HG03457 (cell line): ENCODE measurements at regions not wholly inside any gene's neighbourhood (a gene's known extent, or its start where the extent isn't known, plus 50 kb on each side); places are given as distances from the start of the nearest gene placed in this dataset.

Source experiments
- ATAC-seq: cut with Tn5 transposase; IDR thresholded peaks from one replicate; pipeline ENCODE4 v1.9.1; 2021; ENCODE audit warnings: moderate number of reproducible peaks; ENCODE audit not compliant: unreplicated experiment

DNA sequence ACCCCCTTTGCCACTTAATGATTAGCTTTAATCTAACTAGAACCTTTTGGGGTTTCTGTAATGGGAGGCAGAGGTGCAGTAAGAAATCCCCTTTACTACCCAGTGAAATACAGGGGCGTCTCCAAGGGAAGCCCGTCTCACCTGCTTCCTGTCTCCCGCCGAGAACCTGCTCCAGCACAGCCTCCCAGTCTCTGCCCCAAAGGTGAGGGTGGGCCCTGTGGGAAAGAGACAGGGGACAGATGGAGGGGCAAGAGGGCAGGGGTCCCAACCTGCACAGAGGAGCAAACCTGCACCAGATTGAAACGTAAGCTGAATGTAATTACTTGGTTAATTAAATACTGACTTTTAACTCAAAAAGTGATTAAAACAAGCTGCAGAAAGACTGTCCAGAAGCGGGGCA lies 474.2 kb upstream of the SULF2 start:
- ATAC-seq = no peak

- ATAC-seq = no peak
Observed at GRCh38 chr20:48257833-48258232, 472.6 kb upstream of the SULF2 start.

DNA sequence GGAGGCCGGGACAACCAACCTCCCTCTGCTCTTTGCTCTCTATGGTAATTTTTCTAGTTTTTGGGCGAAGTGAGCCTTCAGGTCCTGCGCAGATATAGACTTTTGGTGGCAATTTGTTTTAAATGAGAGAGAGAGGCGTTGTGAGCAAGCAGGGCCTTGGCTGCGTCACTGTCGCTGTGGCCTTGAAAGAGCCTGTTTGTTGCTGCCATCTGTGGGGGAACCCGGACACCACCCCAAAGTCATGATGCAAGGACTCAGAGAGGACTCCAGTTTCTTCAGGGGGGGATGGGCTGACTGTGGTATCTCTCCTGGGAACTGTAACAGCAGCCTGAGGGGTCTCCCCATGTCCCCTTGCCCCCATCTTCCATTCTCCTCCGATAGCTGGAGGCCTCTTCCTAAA lies 462.7 kb upstream of the SULF2 start:
- no peak for ATAC-seq

DNA sequence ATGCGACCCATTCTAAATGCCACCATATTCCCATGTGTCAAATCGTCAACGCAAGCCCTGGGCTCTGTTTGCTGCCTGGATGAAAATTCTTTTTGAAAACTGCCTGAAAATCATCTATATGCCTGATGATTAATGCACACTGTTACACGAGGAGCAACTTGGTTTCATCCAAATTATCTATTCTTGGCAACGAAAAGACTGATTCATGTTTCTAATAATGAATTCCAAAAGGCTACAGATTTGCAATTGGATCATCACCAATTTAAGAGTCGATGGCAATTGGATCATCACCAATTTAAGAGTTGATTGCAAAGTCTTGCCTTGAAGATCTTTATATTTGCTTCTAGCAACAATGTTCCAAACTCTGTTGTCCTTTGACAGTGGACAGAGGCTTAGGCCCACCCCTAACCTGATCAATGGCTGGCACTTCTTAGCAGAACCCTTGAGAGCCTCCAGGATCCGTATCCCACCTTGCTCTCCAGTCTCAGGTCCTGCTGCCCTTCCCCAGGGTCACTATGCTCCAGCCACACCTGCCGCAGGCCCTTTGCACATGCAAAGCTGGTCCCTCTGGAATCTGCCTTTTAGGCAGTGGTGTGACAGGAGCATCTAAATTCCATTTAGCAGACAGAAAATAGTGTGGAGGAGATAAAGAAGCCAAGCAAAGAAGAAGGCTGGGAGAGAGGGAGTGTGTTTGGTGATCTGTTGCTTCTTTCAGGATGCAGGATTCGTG lies 460.9 kb upstream of the SULF2 start:
- no peak for ATAC-seq

- no peak for ATAC-seq
Observed at GRCh38 chr20:48242623-48243022, 457.3 kb upstream of the SULF2 start.

DNA sequence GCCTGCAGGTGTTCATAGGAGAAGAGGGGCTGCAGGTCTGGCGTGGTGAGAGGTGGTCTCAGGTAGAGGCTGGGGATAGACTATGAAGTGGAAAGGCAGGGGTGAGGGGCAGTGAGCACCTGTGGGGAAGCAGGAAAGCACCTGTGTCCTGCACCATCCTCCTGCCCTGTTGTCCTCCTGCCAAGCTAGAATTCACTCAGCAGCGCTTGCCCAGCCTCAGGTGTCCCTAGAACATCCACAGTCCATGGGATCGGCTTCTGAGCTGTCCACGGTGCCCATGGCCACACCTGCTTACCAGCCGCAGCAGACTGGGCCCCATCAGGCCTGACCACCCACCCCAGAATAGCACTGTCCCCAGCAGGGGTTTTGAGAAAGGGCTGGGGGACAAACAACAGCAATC lies 456.2 kb upstream of the SULF2 start:
- ATAC-seq = no peak

- ATAC-seq = no peak
Observed at GRCh38 chr20:48238781-48239180, 453.5 kb upstream of the SULF2 start.

- ATAC-seq = no peak
Observed at GRCh38 chr20:48238326-48238725, 453.0 kb upstream of the SULF2 start.

DNA sequence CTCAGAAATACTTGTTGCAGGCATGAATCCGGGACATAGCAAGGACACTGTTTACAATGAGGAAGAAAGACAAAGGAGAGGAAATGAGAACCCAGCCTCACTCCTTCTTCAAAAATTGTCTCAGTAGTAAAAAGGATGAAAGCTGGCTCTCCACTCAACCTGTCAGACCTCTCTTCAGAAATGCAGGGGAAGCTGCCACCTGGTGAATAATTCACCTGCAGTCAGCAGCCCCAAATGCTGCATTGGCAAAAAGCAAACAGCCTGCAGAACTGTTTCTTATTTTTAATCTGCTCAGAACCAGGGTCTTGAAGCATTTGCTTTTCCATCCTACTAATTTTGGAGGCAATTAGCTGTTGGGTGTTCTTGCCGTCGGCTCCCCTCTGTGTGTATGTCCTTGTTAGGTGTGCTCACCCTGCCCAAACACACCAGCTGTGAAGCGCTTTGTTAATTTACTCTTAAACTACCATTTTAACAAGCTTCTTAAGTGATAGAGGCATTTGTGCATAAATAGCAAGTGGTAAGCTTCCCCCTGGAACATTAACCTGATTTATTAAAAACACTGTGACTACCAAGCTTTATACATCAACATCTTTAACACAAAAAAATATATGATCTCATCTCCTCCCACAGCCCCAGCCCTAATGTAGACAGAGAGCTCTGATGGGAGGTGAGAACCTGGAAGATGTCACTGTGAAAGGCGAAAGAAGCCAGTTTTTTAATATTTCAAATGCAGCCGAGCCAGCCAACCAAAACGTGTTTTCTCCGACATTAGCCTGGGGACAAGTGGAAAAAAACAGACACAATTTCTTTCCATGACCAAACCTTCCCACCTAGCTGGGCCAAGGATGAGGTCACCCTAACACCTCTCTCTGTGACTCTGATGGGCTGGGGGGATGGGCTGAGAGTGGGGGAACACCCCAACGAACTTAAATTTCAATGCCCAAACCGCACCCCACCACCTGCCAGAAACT lies 451.0 kb upstream of the SULF2 start:
- ATAC-seq = no peak

DNA sequence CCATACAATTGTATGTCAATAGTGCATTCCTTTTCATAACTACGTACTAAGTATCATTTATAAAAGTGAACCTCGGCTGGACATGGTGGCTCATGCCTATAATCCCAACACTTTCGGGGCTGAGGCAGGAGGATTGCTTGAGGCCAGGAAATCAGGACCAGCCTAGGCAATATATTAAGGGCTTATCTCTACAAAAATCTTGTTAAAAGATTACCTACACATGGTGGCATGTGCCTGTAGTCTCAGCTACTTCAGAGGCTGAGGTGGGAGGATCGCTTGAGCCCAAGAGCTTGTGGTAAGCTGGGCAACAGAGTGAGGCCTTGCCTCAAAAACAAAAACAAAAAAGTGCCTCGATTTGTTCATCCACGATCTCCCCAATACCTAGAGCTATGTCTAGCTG lies 449.7 kb upstream of the SULF2 start:
- no peak for ATAC-seq

- no peak for ATAC-seq
Observed at GRCh38 chr20:48231253-48231930, 446.1 kb upstream of the SULF2 start.

DNA sequence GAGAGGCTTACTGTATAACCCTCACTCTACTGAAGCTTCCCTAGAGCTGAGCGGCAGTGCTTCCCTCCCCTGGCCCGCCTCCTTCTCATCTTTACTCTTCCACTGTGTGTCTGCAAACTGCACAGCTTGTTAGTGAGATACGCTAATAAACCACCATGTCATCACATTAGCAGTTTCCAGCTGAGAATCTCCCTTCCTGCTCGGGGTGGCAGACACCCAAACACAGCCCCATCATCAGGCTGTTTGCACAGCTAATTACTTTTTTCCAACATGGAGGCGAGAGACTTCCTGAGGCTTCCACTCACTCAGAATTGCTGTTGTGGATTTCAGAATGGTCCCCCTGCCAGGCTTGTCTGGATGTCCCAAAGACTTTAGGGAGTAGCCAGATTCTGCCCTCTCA lies 444.9 kb upstream of the SULF2 start:
- no peak for ATAC-seq

DNA sequence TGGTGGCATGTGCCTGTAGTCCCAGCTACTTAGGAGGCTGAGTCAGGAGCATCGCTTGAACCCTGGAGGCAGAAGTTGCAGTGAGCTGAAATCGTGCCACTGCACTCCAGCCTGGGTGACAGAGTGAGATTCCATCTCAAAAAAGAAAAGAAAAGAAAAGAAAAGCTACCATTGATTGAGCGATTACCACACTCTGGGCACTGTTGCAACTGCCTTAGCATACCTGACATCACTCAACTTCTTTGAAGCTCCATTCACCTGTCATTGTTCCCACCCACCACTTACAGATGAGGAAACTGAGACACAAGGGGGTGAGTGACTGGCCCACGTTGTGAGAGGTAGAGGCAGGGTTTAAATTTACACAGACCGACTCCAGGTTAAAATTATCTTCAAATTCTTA lies 442.1 kb upstream of the SULF2 start:
- ATAC-seq = no peak

GRCh38 chr20:48226642-48227041 lies 441.4 kb upstream of the SULF2 start:
- no peak for ATAC-seq

GRCh38 chr20:48224533-48225050 lies 439.3 kb upstream of the SULF2 start:
- ATAC-seq = no peak

DNA sequence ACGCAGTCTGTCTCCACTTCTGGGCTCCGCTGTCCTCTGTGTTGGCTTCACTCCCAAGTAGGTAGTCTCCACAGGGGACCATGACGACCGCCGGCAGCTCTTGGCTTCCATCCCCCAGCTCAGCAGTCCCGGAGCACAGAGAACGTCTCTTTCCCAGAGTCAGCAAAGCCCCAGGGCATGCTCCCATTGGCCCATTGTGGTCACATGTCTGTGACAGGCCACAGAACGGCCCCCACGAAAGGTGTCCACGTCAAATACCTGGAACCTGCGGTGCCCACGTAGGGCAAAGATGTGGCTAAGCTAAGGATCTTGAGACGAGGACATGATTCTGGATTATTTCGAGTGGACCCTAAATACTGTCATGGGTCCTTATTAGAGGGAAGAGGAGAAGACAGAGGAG lies 438.4 kb upstream of the SULF2 start:
- ATAC-seq = no peak

DNA sequence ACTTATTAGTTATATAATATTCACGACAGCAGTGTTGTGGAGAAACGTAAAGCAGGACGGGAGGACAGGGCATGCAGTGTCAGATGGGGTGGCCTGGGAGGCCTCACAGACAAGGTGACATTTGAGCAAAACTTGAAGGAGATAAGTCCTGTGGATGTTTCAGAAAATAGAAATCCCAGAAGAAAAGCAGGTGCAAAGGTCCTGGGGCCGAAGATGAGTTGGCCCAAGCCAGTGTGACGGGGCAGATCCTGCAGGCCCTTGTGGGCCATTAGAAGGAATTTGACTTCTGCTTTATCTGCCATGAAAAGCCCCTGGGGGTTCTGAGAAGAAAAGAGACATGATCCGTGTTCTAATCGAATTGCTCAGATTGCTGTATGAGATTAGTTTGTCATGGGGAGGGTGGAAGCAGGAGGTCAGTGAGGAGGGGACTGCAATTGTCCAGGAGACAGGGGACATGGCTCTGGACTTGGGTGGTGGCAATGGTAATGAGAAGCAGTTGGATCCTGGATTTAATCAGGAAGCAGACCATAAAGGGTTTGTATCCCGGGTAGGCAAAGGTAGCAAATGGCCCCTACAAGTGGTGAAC lies 437.4 kb upstream of the SULF2 start:
- no peak for ATAC-seq

- no peak for ATAC-seq
Observed at GRCh38 chr20:48220033-48220633, 434.9 kb upstream of the SULF2 start.

DNA sequence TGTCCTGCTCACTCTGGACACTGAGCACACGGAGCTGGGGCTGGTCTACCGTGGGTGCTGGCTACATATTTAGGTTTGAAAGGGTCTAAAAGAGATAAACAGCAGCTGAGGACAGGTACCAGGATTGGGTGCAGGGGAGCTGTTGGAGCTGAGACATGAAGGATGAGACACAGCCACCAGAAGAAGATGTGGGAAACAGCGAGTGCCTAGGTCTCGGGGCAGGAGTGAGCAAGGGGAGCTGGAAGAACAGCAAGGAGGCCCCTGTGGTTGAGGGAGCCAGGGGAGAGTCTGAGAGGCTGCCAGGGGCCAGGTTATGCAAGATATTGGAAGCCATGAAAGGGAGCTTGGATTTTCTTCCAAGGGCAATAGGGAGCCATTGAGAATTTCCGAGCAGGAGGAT lies 434.0 kb upstream of the SULF2 start:
- no peak for ATAC-seq

GRCh38 chr20:48217190-48217589 lies 431.9 kb upstream of the SULF2 start:
- ATAC-seq = no peak

DNA sequence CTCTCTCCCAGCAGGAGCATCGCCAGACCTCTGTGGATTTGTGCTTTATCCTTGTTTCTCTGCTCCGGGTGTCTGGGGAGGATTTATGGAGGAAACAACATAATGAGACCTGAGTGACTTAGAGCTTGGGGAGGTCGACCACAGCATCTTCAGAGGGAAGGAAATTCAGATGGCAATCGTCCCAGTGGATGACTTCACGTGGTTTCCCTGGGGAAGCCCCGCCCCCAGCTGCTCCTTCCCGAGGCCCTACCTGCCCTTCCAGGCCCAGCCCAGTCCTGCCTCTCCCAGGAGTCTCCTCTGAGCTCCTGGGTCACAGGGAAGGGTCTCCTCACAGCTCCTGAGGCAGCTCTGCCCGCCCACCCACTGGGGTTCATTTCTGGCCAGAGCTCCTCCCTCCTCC lies 430.3 kb upstream of the SULF2 start:
- no peak for ATAC-seq
